ENCODE measurements at regions not wholly inside any gene's neighbourhood (a gene's known extent, or its start where the extent isn't known, plus 50 kb on each side); places are given as distances from the start of the nearest gene placed in this dataset.

GRCh38 chr2:239464166-239465016, 63.6 kb upstream of the HDAC4 start:
- no peak for DNase-seq (ENCODE audit: low read depth in 2 of 2)

GRCh38 chr2:239463541-239464165, 62.8 kb upstream of the HDAC4 start:
- no peak for DNase-seq (ENCODE audit: low read depth in 2 of 2)

GRCh38 chr2:239462671-239463506, 62.1 kb upstream of the HDAC4 start:
- DNase-seq (ENCODE audit: low read depth in 2 of 2): no peak

GRCh38 chr2:239462191-239462515, 61.3 kb upstream of the HDAC4 start:
- DNase-seq (ENCODE audit: low read depth in 2 of 2): no peak

GRCh38 chr2:239461291-239462190, 60.7 kb upstream of the HDAC4 start:
- DNase-seq (ENCODE audit: low read depth in 2 of 2): no peak

GRCh38 chr2:239460780-239461179, 60.0 kb upstream of the HDAC4 start:
- DNase-seq (ENCODE audit: low read depth in 2 of 2): peak in 1 of 2 donors; percentile 14

GRCh38 chr2:239459606-239460005, 58.8 kb upstream of the HDAC4 start:
- no peak for DNase-seq (ENCODE audit: low read depth in 2 of 2)

- no peak for DNase-seq (ENCODE audit: low read depth in 2 of 2)
Observed at GRCh38 chr2:239459056-239459455, 58.2 kb upstream of the HDAC4 start.

GRCh38 chr2:239457586-239458445, 57.0 kb upstream of the HDAC4 start:
- no peak for DNase-seq (ENCODE audit: low read depth in 2 of 2)

GRCh38 chr2:239456940-239457339, 56.1 kb upstream of the HDAC4 start:
- no peak for DNase-seq (ENCODE audit: low read depth in 2 of 2)

GRCh38 chr2:239455436-239456203, 54.8 kb upstream of the HDAC4 start:
- no peak for DNase-seq (ENCODE audit: low read depth in 2 of 2)

GRCh38 chr2:239454507-239454906, 53.7 kb upstream of the HDAC4 start:
- no peak for DNase-seq (ENCODE audit: low read depth in 2 of 2)

Measured in dermis microvascular lymphatic vessel endothelial cell (primary cell).